ENCODE measurements at regions not wholly inside any gene's neighbourhood (a gene's known extent, or its start where the extent isn't known, plus 50 kb on each side); places are given as distances from the start of the nearest gene placed in this dataset.

DNA sequence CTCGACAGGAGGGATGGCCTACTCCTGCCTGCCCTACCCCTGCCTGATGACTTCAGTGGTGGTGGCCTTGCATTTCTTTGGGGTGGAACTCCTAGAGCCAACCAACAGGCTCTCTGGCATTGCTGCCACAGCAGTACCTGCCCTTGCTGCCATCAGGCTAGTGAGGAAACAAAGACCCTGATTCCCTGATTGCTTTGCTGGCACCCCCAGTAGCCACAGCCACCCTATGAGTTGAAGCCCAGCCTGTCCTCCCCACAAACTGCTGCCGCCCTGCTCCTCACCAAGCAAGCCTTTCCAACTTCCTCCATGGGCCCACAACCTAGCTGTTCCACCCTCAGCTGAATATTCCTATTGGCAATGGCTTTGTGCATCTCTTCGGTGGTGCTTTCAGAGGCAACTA, 52.5 kb upstream of the KHDRBS2 start:
- no peak overlapping the region for H3K4me3 ChIP-seq (ENCODE audit: low read depth, low read length)
- DNase-seq (ENCODE audit: low read depth) = no peak
- TF ChIP-seq, protein P1, sequence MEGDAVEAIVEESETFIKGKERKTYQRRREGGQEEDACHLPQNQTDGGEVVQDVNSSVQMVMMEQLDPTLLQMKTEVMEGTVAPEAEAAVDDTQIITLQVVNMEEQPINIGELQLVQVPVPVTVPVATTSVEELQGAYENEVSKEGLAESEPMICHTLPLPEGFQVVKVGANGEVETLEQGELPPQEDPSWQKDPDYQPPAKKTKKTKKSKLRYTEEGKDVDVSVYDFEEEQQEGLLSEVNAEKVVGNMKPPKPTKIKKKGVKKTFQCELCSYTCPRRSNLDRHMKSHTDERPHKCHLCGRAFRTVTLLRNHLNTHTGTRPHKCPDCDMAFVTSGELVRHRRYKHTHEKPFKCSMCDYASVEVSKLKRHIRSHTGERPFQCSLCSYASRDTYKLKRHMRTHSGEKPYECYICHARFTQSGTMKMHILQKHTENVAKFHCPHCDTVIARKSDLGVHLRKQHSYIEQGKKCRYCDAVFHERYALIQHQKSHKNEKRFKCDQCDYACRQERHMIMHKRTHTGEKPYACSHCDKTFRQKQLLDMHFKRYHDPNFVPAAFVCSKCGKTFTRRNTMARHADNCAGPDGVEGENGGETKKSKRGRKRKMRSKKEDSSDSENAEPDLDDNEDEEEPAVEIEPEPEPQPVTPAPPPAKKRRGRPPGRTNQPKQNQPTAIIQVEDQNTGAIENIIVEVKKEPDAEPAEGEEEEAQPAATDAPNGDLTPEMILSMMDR (IDR thresholded peaks at IDR 0.05; ENCODE audit: insufficient read depth, low read depth, low read length, missing control alignments) = no peak
